Forelimb muscle (tissue), 1 donor: ENCODE measurements at regions not wholly inside any gene's neighbourhood (a gene's known extent, or its start where the extent isn't known, plus 50 kb on each side); places are given as distances from the start of the nearest gene placed in this dataset.
A peak's percentile ranks its signal among the peaks of the same experiment; 100 is the strongest.

Source experiments
- DNase-seq: peaks from one replicate; pipeline ENCODE4 v3.0.0-alpha.2; 2013; ENCODE audit warnings: low read depth

DNA sequence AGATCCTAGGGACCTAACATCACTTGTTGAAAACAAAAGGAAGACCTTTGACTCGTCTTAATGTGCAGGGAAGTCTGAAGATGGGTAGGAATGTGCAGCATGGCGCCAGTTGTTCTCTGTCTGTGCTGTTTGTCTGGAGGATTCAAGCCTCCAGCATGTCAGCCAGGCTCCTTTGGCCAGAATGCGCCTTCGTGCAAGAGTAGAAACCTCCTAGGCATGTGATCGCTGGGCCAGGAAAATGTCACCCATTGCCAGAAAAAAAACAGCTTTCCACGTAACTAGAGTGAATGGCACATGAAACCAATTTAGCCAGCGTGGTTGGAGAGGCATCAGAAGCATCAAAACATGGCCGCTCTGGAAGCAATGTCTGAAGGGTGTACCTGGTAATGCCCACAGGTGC is 132.7 kb downstream of the EDN1 start:
- no peak for DNase-seq

DNA sequence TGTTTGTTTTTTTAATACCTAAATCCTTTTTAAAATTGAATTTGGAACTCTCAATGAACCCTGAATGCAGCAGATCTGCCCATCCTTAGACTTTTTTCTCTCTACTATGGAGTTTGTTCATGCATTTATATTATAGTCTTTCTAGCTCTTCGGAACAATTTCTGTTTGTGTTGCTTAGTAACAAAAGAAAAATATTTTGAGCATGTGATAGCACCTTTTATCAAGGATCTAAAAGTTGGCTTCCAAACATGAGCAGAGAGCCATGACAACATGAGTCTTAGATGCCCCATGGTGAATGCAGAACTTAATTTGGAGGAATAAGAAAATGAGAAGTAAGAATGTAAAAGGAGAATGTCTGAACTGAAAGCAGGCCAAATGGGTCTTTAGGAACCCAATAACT is 133.7 kb downstream of the EDN1 start:
- DNase-seq = no peak

DNA sequence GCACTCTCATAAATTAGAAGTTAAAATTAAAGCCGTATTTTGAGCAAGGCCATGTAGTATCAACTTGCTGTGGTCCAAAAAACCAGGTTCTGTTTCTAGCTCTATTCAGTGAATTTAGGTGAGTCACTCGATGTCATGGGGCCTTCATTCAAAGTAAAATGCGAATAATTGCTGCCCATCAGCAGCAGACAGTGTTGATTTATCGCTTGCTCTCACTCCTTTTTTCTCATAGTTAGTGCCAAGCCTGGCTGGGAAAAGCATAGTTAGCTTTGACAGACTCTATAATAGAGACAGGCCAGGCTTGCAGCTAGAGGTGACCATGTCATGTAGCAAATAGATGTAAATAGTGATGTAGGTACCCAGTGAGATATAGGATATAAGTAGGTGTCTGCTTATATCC is 136.0 kb downstream of the EDN1 start:
- DNase-seq = no peak

DNA sequence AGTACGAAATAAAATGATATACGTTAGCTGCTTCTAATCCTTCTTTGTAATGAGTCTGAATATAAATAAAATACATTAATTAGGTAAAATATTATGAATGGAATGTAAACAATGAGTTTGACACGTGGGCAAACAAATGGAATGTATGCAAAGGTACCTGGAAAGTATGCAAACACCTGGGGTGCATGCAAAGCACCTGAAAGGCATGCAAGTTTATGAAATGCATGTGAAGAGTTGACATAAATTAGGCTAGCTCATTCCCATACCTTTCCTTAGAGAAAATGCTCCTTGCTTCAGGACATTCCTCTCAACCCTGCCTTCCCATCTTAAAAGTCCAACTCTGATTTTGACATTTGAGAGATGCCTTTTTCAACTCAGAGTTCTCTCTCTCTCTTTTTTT is 140.9 kb downstream of the EDN1 start:
- no peak for DNase-seq

DNA sequence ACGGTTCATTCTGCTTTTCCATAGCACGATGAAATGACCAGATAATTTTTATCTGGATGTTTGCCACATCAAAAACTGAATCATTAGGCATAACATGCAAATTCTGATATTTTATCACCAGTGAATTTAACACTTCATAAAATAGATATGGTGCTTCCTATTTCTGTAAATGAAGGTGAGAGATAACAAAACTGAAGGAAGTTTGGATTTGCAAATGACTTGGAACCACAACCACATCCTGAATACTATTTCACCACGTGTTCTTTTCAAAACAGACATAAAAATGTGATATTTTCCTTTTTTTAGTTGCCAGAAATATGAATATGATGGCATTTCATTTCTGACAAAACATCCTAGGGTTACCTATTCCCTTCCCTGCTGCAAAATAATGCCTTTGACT is 146.1 kb downstream of the EDN1 start:
- no peak for DNase-seq

DNA sequence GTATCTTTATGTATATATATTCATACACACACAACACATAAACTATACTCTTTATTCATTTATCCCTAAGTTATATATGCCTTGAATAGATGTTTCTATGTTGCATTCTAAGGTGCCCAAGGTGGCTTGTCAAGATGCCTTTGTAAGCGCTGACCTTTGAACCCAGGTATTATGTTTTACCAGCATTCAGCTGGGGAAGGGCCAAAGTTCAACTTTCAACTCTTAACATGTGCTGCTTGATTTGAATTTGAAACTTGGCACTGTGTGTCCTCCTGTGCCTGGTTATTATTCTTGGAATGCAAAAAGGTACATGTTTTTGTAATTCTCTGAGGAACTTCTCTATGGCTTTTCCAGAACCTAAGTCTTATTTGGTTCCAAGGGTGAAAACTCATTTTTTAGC is 146.5 kb downstream of the EDN1 start:
- DNase-seq = no peak

DNA sequence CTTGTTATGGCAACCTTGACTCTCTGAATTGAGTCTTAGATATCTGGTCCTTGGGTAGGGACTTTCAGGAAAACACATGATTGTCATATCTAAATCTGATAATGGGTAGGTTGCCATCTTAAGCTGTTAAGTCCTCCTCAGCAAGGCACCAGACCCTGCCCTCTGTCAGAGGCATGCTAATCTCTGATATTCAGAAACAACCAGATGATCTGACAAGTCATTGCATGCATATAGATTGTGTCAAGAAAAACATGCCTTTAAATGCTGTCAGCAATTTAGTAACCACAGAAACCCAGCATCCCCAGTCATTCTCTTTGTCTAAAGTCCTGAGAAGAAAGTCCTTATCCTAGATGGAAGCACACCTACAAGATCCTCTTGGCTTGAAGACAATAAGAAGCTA is 149.1 kb downstream of the EDN1 start:
- DNase-seq = no peak

DNA sequence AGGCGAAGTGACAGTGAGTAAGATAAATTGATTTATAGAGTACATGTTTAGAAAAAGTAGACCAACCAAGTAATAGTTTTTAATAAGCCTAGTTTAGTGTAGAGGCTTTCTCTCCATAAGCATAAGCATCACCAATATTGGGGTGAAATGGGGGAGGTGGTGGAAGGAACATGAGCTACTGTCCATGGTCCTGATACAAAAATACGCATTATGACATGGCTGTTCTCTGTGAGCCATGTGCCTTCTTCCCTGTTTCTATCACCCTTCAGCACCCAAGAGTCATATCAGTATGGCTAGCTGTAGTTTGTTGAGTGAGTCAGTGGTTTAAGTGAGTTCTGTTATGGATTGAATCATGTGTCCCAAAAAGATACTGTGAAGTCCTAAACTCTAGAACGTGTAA is 150.8 kb downstream of the EDN1 start:
- no peak for DNase-seq

DNA sequence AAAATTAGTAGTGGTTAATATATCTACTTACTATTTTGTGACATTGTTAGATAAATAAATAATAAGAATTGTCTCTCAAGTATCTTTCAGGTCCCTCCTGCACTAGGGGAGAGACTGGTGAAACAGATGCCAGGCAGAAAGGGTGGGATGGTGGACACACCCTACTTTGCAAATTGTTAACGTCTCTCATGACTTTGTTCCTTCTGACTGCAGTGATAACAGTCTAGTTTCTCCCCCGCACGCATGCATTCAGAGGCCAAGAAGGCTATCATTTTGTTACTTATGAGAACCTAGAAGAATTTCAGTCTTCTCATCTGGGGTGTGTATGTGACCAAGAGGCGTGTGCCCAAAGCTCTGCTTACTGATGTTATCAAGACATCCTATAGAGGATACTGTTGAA is 152.3 kb downstream of the EDN1 start:
- DNase-seq = no peak

DNA sequence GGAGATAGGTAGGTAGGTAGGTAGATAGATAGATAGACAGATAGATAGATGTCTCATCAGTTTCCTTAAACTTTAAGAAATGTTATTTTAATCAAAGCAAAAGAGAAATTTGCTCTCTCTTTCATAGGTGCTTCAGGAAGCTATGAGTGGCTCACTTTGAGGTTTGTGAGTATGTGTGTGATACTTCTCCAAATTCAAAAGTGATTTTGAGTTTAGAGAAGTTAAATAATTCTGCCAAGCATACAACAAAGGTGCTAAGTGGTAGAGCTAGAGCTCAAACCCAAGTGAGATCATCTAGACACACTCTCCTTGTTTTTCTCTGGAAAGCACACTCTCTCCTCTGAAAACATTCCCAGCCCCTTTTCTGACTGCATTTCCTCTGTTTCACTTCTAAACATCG is 156.2 kb downstream of the EDN1 start:
- no peak for DNase-seq

DNA sequence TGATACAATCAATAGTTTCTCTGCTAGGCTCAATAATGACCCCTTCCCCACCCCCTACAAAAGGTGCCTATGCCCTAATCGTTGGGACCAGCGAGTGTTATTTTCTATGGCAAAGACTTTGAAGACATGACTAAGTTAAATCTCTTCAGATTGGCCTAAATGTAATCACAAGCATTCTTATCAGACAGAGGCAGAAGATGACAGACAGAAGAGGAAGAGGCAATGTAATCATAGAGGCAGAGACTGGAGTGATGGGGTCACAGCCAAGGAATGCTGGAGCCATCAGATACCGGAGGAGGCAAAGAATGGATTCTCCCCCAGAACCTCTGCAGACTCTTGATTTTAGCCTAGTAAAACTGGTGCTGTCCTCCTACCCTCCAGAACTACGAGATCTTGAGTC is 159.3 kb downstream of the EDN1 start:
- DNase-seq = no peak

DNA sequence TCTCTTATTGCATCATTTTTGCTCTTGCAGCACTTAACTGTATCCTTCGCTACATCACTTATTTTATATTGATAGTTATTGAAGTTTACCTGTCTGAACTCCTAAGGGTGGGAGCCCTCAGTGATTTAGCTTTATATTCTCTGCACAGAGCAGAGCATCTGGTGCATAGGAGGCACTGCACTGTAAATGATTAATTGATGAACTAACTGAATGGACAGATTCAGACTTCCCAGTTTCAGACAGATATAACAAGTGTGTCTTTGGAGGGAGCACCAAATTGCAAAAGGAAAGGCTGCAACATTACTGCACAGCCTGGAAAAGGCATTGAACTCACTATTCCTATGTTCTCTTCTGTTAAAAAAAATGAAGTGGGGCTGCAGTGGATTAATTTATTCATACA is 160.3 kb downstream of the EDN1 start:
- DNase-seq = no peak

DNA sequence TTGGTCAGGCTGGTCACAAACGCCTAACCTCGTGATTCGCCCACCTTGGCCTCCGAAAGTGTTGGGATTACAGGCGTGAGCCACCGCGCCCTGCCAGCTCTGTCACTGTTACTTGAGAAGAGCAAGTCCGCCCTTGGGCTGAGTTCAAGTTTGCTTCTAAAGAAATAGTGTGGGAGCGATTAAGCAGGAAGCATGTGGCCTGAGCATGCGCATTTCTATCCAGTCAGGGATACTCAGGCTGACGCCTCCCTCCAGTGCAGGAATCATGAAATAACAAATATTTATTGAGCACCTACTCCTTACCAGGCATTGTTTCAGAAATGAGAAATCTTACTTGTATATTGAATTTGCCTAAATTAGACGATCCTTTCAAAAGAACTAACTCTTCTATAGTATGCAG is 166.2 kb downstream of the EDN1 start:
- DNase-seq = no peak

DNA sequence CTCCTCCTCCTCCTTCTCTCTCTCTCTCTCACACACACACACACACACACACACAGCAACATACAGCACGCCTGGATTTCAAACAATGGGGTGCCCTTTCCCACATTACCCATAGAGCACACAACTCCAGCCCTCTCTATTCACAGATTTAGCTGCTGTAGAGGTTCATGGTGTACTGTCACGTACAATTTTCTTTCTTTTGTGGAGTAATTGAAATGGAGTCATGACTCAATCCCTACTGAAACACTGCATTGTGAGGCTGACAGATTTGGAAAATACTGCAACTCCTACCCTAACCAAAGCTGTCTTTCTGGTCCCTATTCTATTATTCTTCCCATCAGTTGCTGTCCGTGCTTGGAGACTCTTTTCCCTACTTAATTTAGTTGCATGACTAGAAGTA is 166.9 kb downstream of the EDN1 start:
- DNase-seq = no peak

DNA sequence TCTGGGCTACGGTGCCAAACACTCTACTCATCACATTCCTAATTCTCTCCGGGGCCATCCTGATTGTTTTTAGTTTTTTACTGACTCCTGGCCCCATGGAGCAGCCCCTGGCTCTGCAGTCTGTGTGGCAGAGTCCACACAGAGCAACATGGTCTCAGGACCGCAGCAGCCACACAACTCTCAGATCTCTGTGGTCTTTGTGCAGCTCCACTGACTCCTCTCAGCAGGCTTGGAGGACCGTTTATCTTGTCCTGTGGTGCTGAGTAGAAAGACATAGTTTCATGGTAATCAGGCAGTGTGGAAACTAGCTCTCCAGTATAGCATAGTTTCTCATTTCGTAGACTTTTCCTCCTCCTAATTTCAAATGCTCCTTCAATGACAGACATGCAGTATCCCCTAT is 168.4 kb downstream of the EDN1 start:
- no peak for DNase-seq

DNA sequence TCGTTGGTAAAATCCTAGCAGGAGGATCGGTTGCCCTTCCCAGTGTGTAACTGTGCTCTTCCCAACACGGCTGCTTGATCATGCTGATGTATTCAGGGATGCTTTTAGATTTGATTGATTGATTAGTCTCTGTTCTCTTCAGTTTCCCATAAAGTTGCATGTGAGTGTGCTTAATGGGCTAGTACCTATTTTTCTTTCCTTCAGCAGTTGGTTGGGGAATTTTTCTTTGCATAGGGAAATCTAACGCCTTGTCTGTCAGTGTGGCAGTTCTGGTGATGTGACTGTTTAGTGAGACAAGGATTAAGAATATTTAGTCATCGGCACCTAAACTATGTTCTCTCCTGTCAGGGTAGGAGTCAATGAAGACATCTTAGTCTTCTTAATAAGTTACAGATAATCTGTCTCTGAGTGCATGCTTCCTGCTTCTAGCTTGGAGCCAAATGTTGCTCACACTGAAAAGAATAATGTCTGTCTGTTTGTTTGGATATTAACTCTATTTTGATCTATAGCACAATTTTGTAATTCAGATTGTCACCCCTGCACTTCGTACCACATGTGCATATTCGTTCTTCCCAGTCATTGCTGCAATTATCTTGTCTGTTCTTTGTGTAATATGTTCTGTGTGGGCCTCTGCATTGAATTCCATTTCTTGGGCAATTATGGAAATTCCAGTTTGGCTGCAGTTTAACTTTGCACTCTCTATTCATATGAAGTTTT is 169.9 kb downstream of the EDN1 start:
- no peak for DNase-seq

DNA sequence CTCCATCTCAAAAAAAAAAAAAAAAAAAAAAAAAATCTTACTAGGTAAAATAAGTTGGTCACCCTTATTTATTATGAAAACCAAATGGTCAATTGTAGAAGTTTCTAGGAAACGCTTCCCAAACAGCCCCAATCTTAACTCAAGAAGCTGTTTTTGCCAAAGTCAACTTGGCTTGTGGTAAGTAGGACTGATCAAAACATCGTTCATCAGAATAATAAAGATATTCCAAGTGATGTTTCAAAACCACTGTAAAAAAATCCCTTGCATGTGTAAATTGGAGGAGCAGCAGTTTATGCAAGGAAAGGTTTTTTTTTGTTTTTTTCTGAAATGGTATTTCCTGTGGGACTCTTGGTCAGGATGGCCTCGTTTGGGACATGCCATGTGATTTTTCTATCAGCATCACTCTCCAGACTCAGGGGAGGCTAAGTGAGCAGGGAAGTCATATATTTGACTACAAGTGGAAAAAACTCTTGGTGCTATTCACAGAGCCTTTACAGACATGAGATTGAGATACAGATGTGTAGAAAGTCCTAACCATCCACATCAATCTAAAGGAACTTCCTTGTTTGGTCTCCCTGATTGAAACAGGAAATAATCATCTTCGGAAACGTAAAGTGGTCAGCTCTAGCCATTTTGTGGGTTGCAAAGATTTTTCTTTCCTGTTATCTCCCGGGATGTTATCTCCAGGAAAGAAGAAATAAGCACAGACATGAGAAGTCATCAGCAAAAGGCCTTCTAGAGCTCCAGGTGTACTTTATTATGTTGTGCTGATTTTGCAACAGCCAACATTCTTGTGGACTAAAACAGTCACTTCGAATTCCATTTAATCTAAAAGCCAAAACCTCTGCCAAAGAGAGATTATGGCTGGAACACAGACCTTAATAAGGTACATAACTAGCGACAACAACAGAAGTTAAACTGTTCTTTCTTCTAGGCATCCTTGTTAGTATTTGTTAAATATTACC is 177.8 kb downstream of the EDN1 start:
- DNase-seq = no peak

DNA sequence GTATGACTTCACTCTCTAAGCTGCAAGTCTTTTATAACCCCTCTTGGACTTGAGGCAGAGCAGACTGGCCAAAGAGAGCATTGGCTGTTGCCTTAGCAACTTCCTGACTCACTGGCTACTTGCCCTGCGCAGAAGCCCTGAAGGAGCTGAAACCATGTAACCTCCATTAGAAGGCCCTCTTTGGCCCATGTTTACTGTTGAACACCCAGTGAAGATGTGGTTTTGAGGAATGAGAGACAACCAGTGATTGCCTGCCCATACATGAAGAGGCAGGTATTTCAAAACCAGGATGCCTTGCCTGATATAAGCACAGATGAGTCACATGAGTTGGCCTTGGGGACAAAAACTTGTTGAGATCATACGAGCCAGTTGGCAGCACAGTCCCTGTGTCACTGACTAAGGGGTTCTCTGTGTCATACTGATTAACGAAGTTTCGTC is 182.5 kb downstream of the EDN1 start:
- peak; percentile 6 for DNase-seq

DNA sequence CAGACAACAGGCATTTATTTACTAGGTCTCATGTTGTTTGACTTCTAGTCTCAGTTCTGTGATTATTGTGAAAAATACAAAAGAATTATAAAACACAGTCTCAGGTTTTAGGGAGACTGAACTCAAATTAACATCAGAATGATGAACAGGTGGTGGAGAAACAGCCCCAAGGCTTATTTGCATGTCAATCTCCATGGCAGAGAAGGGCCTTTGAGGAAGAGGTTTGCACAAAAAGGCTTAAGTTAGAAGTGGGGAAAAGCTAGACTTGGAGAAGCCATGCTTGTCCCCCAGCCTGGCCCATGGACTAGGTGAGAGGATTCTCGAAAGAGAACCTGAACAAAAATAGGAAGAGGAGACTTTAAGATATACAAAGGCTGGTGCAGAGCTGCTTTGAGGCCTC is 183.3 kb downstream of the EDN1 start:
- no peak for DNase-seq

DNA sequence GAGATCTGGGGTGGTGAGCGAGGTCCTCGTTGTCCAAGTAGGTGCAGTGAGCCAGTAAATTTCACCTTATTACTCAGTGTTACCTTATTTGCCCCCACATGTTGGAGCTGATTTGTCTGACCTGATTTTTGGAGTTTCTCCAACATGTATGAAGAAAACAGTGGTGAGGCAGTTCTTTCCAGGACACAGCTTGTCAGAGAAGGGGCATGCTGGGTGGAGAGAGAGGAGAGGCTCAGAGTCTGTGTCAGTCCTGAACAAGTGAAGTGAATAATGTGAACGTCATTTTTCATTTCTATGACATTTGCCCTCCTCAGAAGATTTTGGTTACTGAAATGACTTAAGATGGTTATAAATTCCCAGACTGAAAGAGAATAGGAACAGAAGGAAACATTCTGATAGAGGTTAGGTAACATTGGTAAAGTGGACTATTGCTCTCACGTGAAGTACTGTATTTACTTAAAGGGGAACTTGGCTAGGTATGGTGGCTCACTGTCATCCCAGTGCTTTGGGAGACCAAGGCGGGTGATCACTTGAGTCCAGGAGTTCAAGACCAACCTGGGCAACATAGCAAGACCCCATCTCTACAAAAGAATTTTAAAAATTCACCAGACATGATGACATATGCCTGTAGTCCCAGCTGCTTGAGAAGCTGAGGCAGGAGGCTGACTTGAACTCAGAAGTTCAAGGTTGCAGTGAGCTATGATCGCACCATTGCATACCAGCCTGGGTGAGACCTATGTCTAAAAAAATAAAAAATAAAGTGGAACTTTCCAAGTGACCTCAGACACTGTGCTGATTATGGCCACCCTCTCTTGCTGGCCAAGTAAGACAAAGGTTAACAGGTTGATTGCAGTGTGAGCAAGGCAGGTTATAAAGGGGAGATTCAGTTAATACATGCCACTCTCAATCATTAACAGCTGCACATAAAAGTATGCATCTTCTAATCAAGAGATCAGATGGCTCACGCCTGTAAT is 184.3 kb downstream of the EDN1 start:
- no peak for DNase-seq

DNA sequence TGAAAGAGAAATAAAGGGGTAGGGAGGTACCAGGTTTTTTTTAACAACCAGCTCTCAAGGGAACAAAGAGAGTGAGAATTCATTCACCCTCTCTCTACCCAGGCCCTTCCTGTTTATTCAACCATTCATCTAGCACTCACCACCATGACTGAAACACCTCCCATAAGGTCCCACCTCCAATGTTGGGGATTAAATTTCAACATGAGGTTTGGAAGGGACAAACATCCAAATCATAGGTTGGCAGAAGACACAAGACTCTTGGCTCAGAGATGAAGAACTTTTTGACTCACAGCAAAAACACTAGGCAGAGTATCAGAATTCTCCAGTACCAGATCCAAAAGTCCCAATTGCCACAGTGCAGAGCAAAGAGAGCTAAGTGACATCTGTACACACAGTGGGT is 186.3 kb downstream of the EDN1 start:
- DNase-seq = no peak

DNA sequence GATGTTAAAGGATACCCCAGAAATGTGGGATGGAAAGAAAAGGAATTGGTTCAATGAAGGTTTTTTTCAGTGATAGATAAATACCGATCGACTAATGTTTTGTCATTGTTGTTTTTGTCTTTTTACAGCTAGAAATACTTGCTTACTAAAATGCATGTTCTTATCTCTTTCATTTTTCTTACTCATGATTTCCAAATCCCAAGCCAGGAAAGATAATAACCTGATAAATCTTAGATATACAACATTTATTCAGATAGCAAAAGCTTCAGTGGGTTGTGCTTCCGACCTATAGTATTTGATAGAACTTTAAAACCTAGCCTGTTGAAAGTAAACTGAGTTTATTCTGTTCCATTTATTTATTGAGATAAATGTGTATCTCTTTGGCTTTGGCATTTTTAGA is 187.5 kb downstream of the EDN1 start:
- DNase-seq = no peak
